Aorta (tissue), 5 donors: ENCODE measurements at regions not wholly inside any gene's neighbourhood (a gene's known extent, or its start where the extent isn't known, plus 50 kb on each side); places are given as distances from the start of the nearest gene placed in this dataset.

Source experiments
- ATAC-seq: fragments of 200-7000 bp; cut with Tn5 transposase; one replicate; pipeline ENCODE4 v1.9.1; 2022; ENCODE audit warnings: moderate library complexity; ENCODE audit not compliant: low FRiP score
- DNase-seq, 2 donors: peaks; one replicate each; pipeline ENCODE4 v3.0.0-alpha.2; 2020
- H3K27ac ChIP-seq, 2 donors: one replicate each; pipeline ENCODE4 v1.5.1; 2013; ENCODE audit warnings: low read length in 2 of 2, mild to moderate bottlenecking in 2 of 2, moderate library complexity in 2 of 2, control low read depth in 1 of 2, inconsistent platforms in 1 of 2, low read depth in 1 of 2
- H3K27me3 ChIP-seq, 2 donors: one replicate each; pipeline ENCODE4 v1.6.1; 2013; ENCODE audit warnings: control low read depth in 1 of 2, low read length in 1 of 2, mild to moderate bottlenecking in 1 of 2, moderate library complexity in 1 of 2; ENCODE audit not compliant: insufficient read depth in 2 of 2, control insufficient read depth in 1 of 2
- H3K36me3 ChIP-seq, 2 donors: one replicate each; pipeline ENCODE4 v1.6.1; 2013; ENCODE audit warnings: control low read depth in 1 of 2, low read length in 1 of 2, mild to moderate bottlenecking in 1 of 2; ENCODE audit not compliant: insufficient read depth in 2 of 2, control insufficient read depth in 1 of 2
- H3K4me1 ChIP-seq, 2 donors: one replicate each; pipeline ENCODE4 v1.6.1; 2013; ENCODE audit warnings: low read length in 2 of 2, control low read depth in 1 of 2, mild to moderate bottlenecking in 1 of 2, moderate library complexity in 1 of 2; ENCODE audit not compliant: insufficient read depth in 2 of 2, control insufficient read depth in 1 of 2
- H3K4me3 ChIP-seq, 2 donors: one replicate each; pipeline ENCODE4 v1.5.1; 2013; ENCODE audit warnings: low read length in 2 of 2, control low read depth in 1 of 2, mild to moderate bottlenecking in 1 of 2
- H3K9me3 ChIP-seq: one replicate; pipeline ENCODE4 v1.6.1; 2013; ENCODE audit warnings: mild to moderate bottlenecking, low read length; ENCODE audit not compliant: control insufficient read depth
- WGBS, 2 donors: extraction: QIAGEN DNeasy Blood & Tissue Kit; methylation state at CpG; one replicate each; pipeline ENCODE4 v1.1.7; 2013; 5-methylcytosine and 5-hydroxymethylcytosine counted together
- intact Hi-C, 2 donors: fragments of 100-400 bp; cut with DNase I; formaldehyde crosslinking; loops; one replicate each; pipeline versions ENCODE4 v1.14.2 to v1.15.0; 2022
- microRNA-seq, 2 donors: library from miRNA; unstranded; fragments of <30 nt; microRNA quantifications; one replicate each; pipeline ENCODE4 v1.2.0, GENCODE V29; 2020
- donor health status: healthy with polysubstance abuse.
- donor health status: Bipolar disorder and iron deficiency.
- donor health status: DM: no; HTN: no; CAD: no.
- donor health status: DM: no; HTN: no; CAD: no.
- donor health status: DM: yes; HTN: yes; CAD: no.

- Histone ChIP-seq H3K27ac (no peak overlapping the region), H3K4me1 (no peaks in the 10 kb centered on the region), H3K4me3 (no peak overlapping the region), H3K9me3 (no peaks in the 10 kb centered on the region), H3K36me3 (no peaks in the 10 kb centered on the region), H3K27me3 (no peaks in the 10 kb centered on the region)
- 96 to 100% methylated on average over 1 of the region's 1 CpG for WGBS, 2 donors
- ATAC-seq (no peak), DNase-seq (no peak)
- intact Hi-C loops: no loop called here
Measured at GRCh38 chr12:25904442-25904841, 54.0 kb upstream of the RASSF8 start.

- Histone ChIP-seq H3K27ac (no peak overlapping the region), H3K27me3 (no peaks in the 10 kb centered on the region), H3K9me3 (no peaks in the 10 kb centered on the region), H3K4me3 (no peak overlapping the region), H3K36me3 (no peaks in the 10 kb centered on the region), H3K4me1 (no peaks in the 10 kb centered on the region)
- DNase-seq: no peak
- WGBS, 2 donors: 82 to 88% methylated on average over 2 of the region's 2 CpGs
- intact Hi-C loops: no loop called here
- ATAC-seq: no peak
Measured at GRCh38 chr12:25906651-25907340, 51.7 kb upstream of the RASSF8 start.

Small RNA genes in the stretch of these regions (microRNA-seq; reads per million reads assigned to microRNA genes)
- gene MIR4302: 0 reads per million in 2 donors
